Stimulated activated CD4-positive, alpha-beta T cell treated with anti-CD3 and anti-CD28 coated beads, Interleukin-4, amount 100 ng/mL, for 48 hours (primary cell): ENCODE measurements at regions not wholly inside any gene's neighbourhood (a gene's known extent, or its start where the extent isn't known, plus 50 kb on each side); places are given as distances from the start of the nearest gene placed in this dataset.
"Not testable (repeated sequence)": the region's sequence is repeated elsewhere in the genome, so short reads cannot be mapped to it uniquely, and the experiment has no call there.

Source experiments
- DNase-seq, 2 donors: peaks; one replicate each; pipeline ENCODE4 v3.0.0-alpha.2; 2020; ENCODE audit warnings: low read depth in 2 of 2

- no peak for DNase-seq
Measured at GRCh38 chr11:38156495-38157146, 1558.6 kb upstream of the RAG2 start.

- DNase-seq = no peak
Measured at GRCh38 chr11:38155856-38156255, 1557.8 kb upstream of the RAG2 start.

- no peak for DNase-seq
Measured at GRCh38 chr11:38153985-38154384, 1555.9 kb upstream of the RAG2 start.

- no peak for DNase-seq
Measured at GRCh38 chr11:38143852-38144251, 1545.8 kb upstream of the RAG2 start.

- no peak for DNase-seq
Measured at GRCh38 chr11:38138972-38139371, 1540.9 kb upstream of the RAG2 start.

- DNase-seq = no peak
Measured at GRCh38 chr11:38136887-38137286, 1538.9 kb upstream of the RAG2 start.

GRCh38 chr11:38131535-38131934, 1533.5 kb upstream of the RAG2 start:
- DNase-seq = no peak

GRCh38 chr11:38130976-38131375, 1532.9 kb upstream of the RAG2 start:
- DNase-seq = no peak

GRCh38 chr11:38130514-38130913, 1532.5 kb upstream of the RAG2 start:
- DNase-seq = no peak

- DNase-seq = no peak
Measured at GRCh38 chr11:38123673-38124072, 1525.6 kb upstream of the RAG2 start.

- not testable (repeated sequence) for DNase-seq
Measured at GRCh38 chr11:38116616-38117015, 1518.6 kb upstream of the RAG2 start.

- not testable (repeated sequence) for DNase-seq
Measured at GRCh38 chr11:38115381-38115780, 1517.3 kb upstream of the RAG2 start.

GRCh38 chr11:38100836-38101462, 1502.9 kb upstream of the RAG2 start:
- DNase-seq = no peak

- DNase-seq = no peak
Measured at GRCh38 chr11:38095268-38095667, 1497.2 kb upstream of the RAG2 start.

GRCh38 chr11:38089726-38090125, 1491.7 kb upstream of the RAG2 start:
- DNase-seq = no peak

- no peak for DNase-seq
Measured at GRCh38 chr11:38060920-38061319, 1462.9 kb upstream of the RAG2 start.

GRCh38 chr11:38060136-38060535, 1462.1 kb upstream of the RAG2 start:
- no peak for DNase-seq

- no peak for DNase-seq
Measured at GRCh38 chr11:38046571-38047135, 1448.6 kb upstream of the RAG2 start.

- DNase-seq = no peak
Measured at GRCh38 chr11:38043060-38043459, 1445.0 kb upstream of the RAG2 start.

GRCh38 chr11:38038777-38039176, 1440.7 kb upstream of the RAG2 start:
- no peak for DNase-seq

- DNase-seq = no peak
Measured at GRCh38 chr11:38019072-38019775, 1421.2 kb upstream of the RAG2 start.

- no peak for DNase-seq
Measured at GRCh38 chr11:38014405-38014804, 1416.4 kb upstream of the RAG2 start.

- DNase-seq = no peak
Measured at GRCh38 chr11:38013157-38013556, 1415.1 kb upstream of the RAG2 start.
